Naive thymus-derived CD4-positive, alpha-beta T cell (primary cell): ENCODE measurements at regions not wholly inside any gene's neighbourhood (a gene's known extent, or its start where the extent isn't known, plus 50 kb on each side); places are given as distances from the start of the nearest gene placed in this dataset.
A peak's percentile ranks its signal among the peaks of the same experiment; 100 is the strongest.

Experiments used
- ATAC-seq: fragments of 150-1000 bp; cut with Tn5 transposase; 2 replicates; pipeline ENCODE4 v1.10.0; 2021; ENCODE audit warnings: mild to moderate bottlenecking, moderate library complexity
- CTCF ChIA-PET: fragments of 350-600 bp; sonication (Branson Sonifier 250); formaldehyde crosslinking; loops from one replicate; lab custom pipeline; 2021; ENCODE audit warnings: antibody characterized with exemption; lab: Charles Lee
- POLR2A ChIA-PET: fragments of 350-600 bp; sonication (Branson Sonifier 250); formaldehyde crosslinking; loops from one replicate; lab custom pipeline; 2021; ENCODE audit warnings: antibody characterized with exemption, inconsistent platforms; lab: Charles Lee
- DNase-seq, 9 donors: peaks; one replicate each; pipeline versions ENCODE4 v3.0.0 to v3.0.0-alpha.2; 2020 to 2022; ENCODE audit warnings: mixed read lengths in 1 of 9
- H3K27ac ChIP-seq: one replicate; pipeline ENCODE4 v1.7.0; 2013; ENCODE audit warnings: mild to moderate bottlenecking, low read depth, low read length, moderate library complexity
- H3K27me3 ChIP-seq, 2 donors: one replicate each; pipeline ENCODE4 v1.7.0; 2013; ENCODE audit warnings: low read length in 2 of 2, mild to moderate bottlenecking in 2 of 2, moderate library complexity in 2 of 2; ENCODE audit not compliant: control insufficient read depth in 2 of 2, insufficient read depth in 2 of 2
- H3K36me3 ChIP-seq, 3 experiments: 1 replicate in 2 of 3; 2 replicates in 1 of 3; pipeline ENCODE4 v1.7.0; 2013; ENCODE audit warnings: low read length in 3 of 3, mild to moderate bottlenecking in 3 of 3, moderate library complexity in 1 of 3; ENCODE audit not compliant: insufficient read depth in 3 of 3, control insufficient read depth in 2 of 3
- H3K4me1 ChIP-seq, 2 donors: one replicate each; pipeline ENCODE4 v1.7.0; 2013; ENCODE audit warnings: low read length in 2 of 2, mild to moderate bottlenecking in 2 of 2, moderate library complexity in 1 of 2; ENCODE audit not compliant: control insufficient read depth in 2 of 2, insufficient read depth in 2 of 2
- H3K4me3 ChIP-seq: 2 replicates; pipeline ENCODE4 v1.7.0; 2013; ENCODE audit warnings: mild to moderate bottlenecking, low read length
- H3K9me3 ChIP-seq, 3 experiments: 1 replicate in 2 of 3; 2 replicates in 1 of 3; pipeline ENCODE4 v1.7.0; 2013; ENCODE audit warnings: low read length in 3 of 3; ENCODE audit not compliant: control insufficient read depth in 2 of 3
- H3K27ac Mint-ChIP-seq, 9 donors: one replicate each; pipeline ENCODE4 v1.8.0; 2020 to 2022; ENCODE audit warnings: mixed read lengths in 9 of 9, mild to moderate bottlenecking in 8 of 9, moderate library complexity in 5 of 9, inconsistent platforms in 2 of 9
- H3K27me3 Mint-ChIP-seq, 5 donors: one replicate each; pipeline ENCODE4 v1.8.0; 2021 to 2022; ENCODE audit warnings: mixed read lengths in 5 of 5, mild to moderate bottlenecking in 1 of 5
- H3K36me3 Mint-ChIP-seq, 5 donors: one replicate each; pipeline ENCODE4 v1.8.0; 2020 to 2022; ENCODE audit warnings: mixed read lengths in 5 of 5, mild to moderate bottlenecking in 3 of 5, inconsistent platforms in 1 of 5
- H3K4me1 Mint-ChIP-seq, 7 donors: one replicate each; pipeline ENCODE4 v1.8.0; 2020 to 2022; ENCODE audit warnings: mixed read lengths in 7 of 7, mild to moderate bottlenecking in 3 of 7, inconsistent platforms in 1 of 7
- H3K4me3 Mint-ChIP-seq, 10 donors: one replicate each; pipeline ENCODE4 v1.8.0; 2020 to 2022; ENCODE audit warnings: mild to moderate bottlenecking in 10 of 10, mixed read lengths in 10 of 10, moderate library complexity in 6 of 10, inconsistent platforms in 2 of 10
- H3K9me3 Mint-ChIP-seq, 11 donors: one replicate each; pipeline ENCODE4 v1.8.0; 2020 to 2022; ENCODE audit warnings: mixed read lengths in 11 of 11, mild to moderate bottlenecking in 4 of 11, inconsistent platforms in 1 of 11, moderate library complexity in 1 of 11
- intact Hi-C, 2 donors: fragments of 100-400 bp; cut with micrococcal nuclease; formaldehyde crosslinking; loops; one replicate each; pipeline ENCODE4 v1.15.1; 2023

DNA sequence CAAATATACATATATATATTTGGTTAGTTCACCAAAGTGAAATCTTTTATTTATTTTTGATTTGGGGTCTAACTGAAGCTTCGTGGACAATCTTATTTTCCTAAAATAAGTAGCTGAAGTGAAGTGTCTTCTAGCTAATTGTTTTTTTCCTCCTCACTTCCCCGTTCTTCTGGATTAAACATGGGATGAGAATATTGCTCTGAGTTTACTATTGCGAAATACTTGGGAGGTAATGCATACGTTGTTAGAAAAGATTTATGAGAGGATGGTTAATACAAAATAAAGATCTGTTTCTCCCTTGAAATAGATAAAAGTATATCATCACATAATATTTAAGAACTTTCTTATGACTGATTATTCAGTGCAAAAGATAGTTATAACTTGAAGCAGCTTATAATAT, 228.3 kb upstream of the TPK1 start:
- H3K4me1 ChIP-seq, result no peaks in the 10 kb centered on the region
- Mint-ChIP-seq H3K27ac (no peak overlapping the region), H3K4me3 (no peak overlapping the region), H3K4me1 (no peaks in the 10 kb centered on the region), H3K9me3 (no peaks in the 10 kb centered on the region), H3K36me3 (no peaks in the 10 kb centered on the region), H3K27me3 (peaks cover 0 to 9% (median 0%) of the 10 kb centered on the region in 5 donors)
- H3K4me3 ChIP-seq, result no peak overlapping the region
- intact Hi-C loops, result no loop called here
- H3K9me3 ChIP-seq, result no peaks in the 10 kb centered on the region
- no peak overlapping the region for H3K27ac ChIP-seq
- DNase-seq (no peak), ATAC-seq (no peak)
- POLR2A ChIA-PET, result no interaction called here
- no peaks in the 10 kb centered on the region for H3K36me3 ChIP-seq
- no peaks in the 10 kb centered on the region for H3K27me3 ChIP-seq
- CTCF ChIA-PET, result no interaction called here

DNA sequence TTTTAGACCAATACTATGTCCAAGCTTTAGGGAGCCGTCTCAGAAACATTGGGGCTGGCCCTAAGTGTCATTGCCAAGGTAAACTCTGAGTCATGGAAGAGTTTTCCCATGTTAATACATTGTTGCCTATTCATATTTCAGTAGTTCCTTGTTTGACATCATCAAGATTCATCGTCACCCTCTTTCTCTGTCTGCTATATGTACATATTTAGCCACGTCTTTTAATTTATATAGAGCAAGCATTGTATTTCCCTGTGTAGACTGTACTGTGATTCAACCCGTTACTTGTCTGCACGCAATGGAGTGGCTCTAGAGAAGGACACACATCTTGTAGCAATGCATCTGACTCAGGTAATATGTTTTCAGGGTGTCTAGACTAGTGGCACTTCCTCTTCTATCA, 217.9 kb upstream of the TPK1 start:
- H3K4me3 ChIP-seq, result no peak overlapping the region
- Mint-ChIP-seq H3K4me3 (no peak overlapping the region), H3K36me3 (no peaks in the 10 kb centered on the region), H3K9me3 (peaks cover 0 to 12% (median 3%) of the 10 kb centered on the region in 11 donors), H3K27ac (no peak overlapping the region), H3K4me1 (no peaks in the 10 kb centered on the region), H3K27me3 (peaks cover 0 to 31% (median 12%) of the 10 kb centered on the region in 5 donors)
- no peak for ATAC-seq
- no peaks in the 10 kb centered on the region for H3K9me3 ChIP-seq
- POLR2A ChIA-PET, result no interaction called here
- no peak for DNase-seq
- intact Hi-C loops, result no loop called here
- H3K27me3 ChIP-seq, result no peaks in the 10 kb centered on the region
- H3K36me3 ChIP-seq, result no peaks in the 10 kb centered on the region
- CTCF ChIA-PET, result no interaction called here
- no peaks in the 10 kb centered on the region for H3K4me1 ChIP-seq
- H3K27ac ChIP-seq, result no peak overlapping the region

GRCh38 chr7:145050415-145050814, 214.6 kb upstream of the TPK1 start:
- Histone ChIP-seq H3K4me1 (no peaks in the 10 kb centered on the region), H3K27ac (no peak overlapping the region), H3K36me3 (no peaks in the 10 kb centered on the region), H3K27me3 (no peaks in the 10 kb centered on the region), H3K4me3 (no peak overlapping the region), H3K9me3 (no peaks in the 10 kb centered on the region)
- Mint-ChIP-seq H3K4me1 (no peaks in the 10 kb centered on the region), H3K4me3 (no peak overlapping the region), H3K27me3 (peaks cover 0 to 31% (median 9%) of the 10 kb centered on the region in 5 donors), H3K9me3 (peaks cover 0 to 13% (median 3%) of the 10 kb centered on the region in 11 donors), H3K27ac (no peak overlapping the region), H3K36me3 (no peaks in the 10 kb centered on the region)
- ChIA-PET POLR2A (no interaction called here), CTCF (no interaction called here)
- ATAC-seq (no peak), DNase-seq (no peak)
- intact Hi-C loops, result no loop called here

DNA sequence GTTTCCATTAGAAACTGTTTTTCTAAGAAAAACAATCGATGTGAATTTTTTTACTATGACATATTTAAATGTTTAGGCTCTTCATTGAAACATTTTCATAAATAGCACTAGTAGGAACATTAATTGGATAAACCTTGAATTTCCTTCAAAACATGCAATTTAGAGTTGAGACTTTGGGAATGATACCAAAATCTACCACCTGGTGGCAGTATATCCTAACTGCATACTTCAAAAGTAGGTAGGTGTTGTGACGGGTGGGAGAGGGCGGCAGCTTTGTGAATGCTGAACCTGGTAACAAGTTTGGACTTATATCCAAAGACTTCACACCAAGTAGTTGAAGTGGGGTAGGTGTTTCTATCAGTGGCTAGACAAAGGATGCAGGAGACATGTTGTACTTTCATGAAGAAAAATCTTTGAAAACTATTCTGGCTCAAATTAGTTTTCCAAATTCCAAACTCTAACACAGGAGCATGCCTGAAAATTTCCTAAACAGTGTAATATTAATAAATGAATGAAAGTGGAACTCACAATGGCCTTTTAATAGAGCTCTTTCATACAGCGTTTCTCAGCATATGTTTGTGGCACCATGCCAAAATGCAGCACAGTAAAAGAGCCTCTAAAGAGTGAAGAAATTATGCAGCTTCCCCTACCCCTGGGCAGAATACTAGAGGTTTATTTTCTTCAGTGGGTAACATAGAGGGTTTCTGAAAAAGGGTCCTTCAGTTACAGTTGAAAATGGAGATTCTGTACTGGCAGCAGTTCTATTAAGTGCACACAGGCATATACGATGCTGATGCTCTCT, 201.0 kb upstream of the TPK1 start:
- intact Hi-C loops, result loop anchor here in 1 of 2 donors (1.0 to 2.0 kb wide), 2 partner anchors 299 to 366 kb away; no protein-coding TSS in a partner anchor
- Mint-ChIP-seq H3K4me3 (peak overlapping the region in 5 of 10 donors; percentile 22 to 57 (median 35)), H3K27ac (no peak overlapping the region), H3K4me1 (peaks cover 0 to 5% (median 4%) of the 10 kb centered on the region in 7 donors), H3K27me3 (peaks cover 0 to 20% (median 6%) of the 10 kb centered on the region in 5 donors), H3K9me3 (peaks cover 0 to 16% (median 3%) of the 10 kb centered on the region in 11 donors), H3K36me3 (no peaks in the 10 kb centered on the region)
- POLR2A ChIA-PET, result no interaction called here
- ATAC-seq (peak; percentile 76), DNase-seq (peak in 7 of 9 donors; percentile 9 to 45 (median 37))
- CTCF ChIA-PET, result interaction anchor here (0.7 to 1.2 kb wide), 4 partner anchors 8 to 1053 kb away, joined by 3 read pairs; no protein-coding TSS in a partner anchor
- H3K27me3 ChIP-seq, result no peaks in the 10 kb centered on the region
- no peak overlapping the region for H3K27ac ChIP-seq
- peaks cover 0 to 3% (median 0%) of the 10 kb centered on the region in 3 experiments for H3K9me3 ChIP-seq
- H3K4me1 ChIP-seq, result no peaks in the 10 kb centered on the region
- no peaks in the 10 kb centered on the region for H3K36me3 ChIP-seq
- H3K4me3 ChIP-seq, result no peak overlapping the region

DNA sequence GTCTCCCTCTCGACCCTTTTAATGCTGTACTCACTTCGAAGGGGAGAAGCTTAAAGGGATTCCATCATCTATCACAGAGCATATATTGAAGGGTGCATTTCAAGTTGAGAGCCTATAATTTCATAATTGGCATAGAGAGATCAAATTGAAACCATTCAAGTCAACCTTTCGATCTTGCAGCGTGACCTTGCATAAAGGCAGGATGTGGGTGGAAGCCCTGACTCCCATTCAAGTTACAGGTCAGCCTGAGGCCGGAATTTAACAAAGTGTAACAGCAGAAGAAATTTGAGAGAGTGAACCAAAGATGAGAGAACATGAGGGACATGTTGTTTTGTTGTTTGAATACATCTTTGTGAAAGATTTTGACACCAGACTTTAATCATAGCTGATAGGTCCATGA, 195.3 kb upstream of the TPK1 start:
- no peaks in the 10 kb centered on the region for H3K36me3 ChIP-seq
- H3K27me3 ChIP-seq, result no peaks in the 10 kb centered on the region
- H3K4me3 ChIP-seq, result no peak overlapping the region
- Mint-ChIP-seq H3K9me3 (peaks cover 0 to 16% (median 2%) of the 10 kb centered on the region in 11 donors), H3K27ac (no peak overlapping the region), H3K4me1 (peaks cover 0 to 5% (median 0%) of the 10 kb centered on the region in 7 donors), H3K36me3 (no peaks in the 10 kb centered on the region), H3K27me3 (peaks cover 0 to 6% (median 0%) of the 10 kb centered on the region in 5 donors), H3K4me3 (no peak overlapping the region)
- H3K4me1 ChIP-seq, result no peaks in the 10 kb centered on the region
- intact Hi-C loops, result no loop called here
- no peak for ATAC-seq
- CTCF ChIA-PET, result no interaction called here
- H3K9me3 ChIP-seq, result peaks cover 0 to 3% (median 0%) of the 10 kb centered on the region in 3 experiments
- no peak overlapping the region for H3K27ac ChIP-seq
- no peak for DNase-seq
- POLR2A ChIA-PET, result no interaction called here

- no peaks in the 10 kb centered on the region for H3K27me3 ChIP-seq
- ATAC-seq (no peak), DNase-seq (no peak)
- Mint-ChIP-seq H3K36me3 (no peaks in the 10 kb centered on the region), H3K4me3 (no peak overlapping the region), H3K9me3 (peaks cover 0 to 16% (median 2%) of the 10 kb centered on the region in 11 donors), H3K4me1 (peaks cover 0 to 5% (median 0%) of the 10 kb centered on the region in 7 donors), H3K27me3 (peaks cover 0 to 2% (median 0%) of the 10 kb centered on the region in 5 donors), H3K27ac (no peak overlapping the region)
- H3K4me3 ChIP-seq, result no peak overlapping the region
- H3K27ac ChIP-seq, result no peak overlapping the region
- H3K36me3 ChIP-seq, result no peaks in the 10 kb centered on the region
- H3K4me1 ChIP-seq, result no peaks in the 10 kb centered on the region
- peaks cover 0 to 3% (median 0%) of the 10 kb centered on the region in 3 experiments for H3K9me3 ChIP-seq
- POLR2A ChIA-PET, result no interaction called here
- intact Hi-C loops, result no loop called here
- CTCF ChIA-PET, result no interaction called here
Observed at GRCh38 chr7:145030754-145031153, 194.9 kb upstream of the TPK1 start.
